NCI-H2171 (cell line): ENCODE measurements at regions not wholly inside any gene's neighbourhood (a gene's known extent, or its start where the extent isn't known, plus 50 kb on each side); places are given as distances from the start of the nearest gene placed in this dataset.

ENCODE experiments used
- DNase-seq: peaks from one replicate; lab custom pipeline; 2025; lab: John Stamatoyannopoulos, UW

- no peak for DNase-seq
These were observed 516.8 kb downstream of the CFAP47 start for GRCh38 chrX:36436361-36436760.

GRCh38 chrX:36443007-36443406, 523.5 kb downstream of the CFAP47 start:
- DNase-seq, result no peak

- DNase-seq, result no peak
These were observed 526.0 kb downstream of the CFAP47 start for GRCh38 chrX:36445566-36445965.

- DNase-seq, result no peak
These were observed 542.6 kb downstream of the CFAP47 start for GRCh38 chrX:36462142-36462541.

GRCh38 chrX:36480441-36480990, 527.6 kb upstream of the FAM47C start:
- DNase-seq, result no peak

- no peak for DNase-seq
These were observed 506.9 kb upstream of the FAM47C start for GRCh38 chrX:36501169-36501702.

- DNase-seq, result no peak
These were observed 503.5 kb upstream of the FAM47C start for GRCh38 chrX:36504625-36505024.

GRCh38 chrX:36508042-36508441, 500.1 kb upstream of the FAM47C start:
- DNase-seq, result no peak

GRCh38 chrX:36510736-36511135, 497.4 kb upstream of the FAM47C start:
- DNase-seq, result no peak

GRCh38 chrX:36528661-36529060, 479.5 kb upstream of the FAM47C start:
- DNase-seq, result no peak

- no peak for DNase-seq
These were observed 473.3 kb upstream of the FAM47C start for GRCh38 chrX:36534900-36535299.

GRCh38 chrX:36543499-36543898, 464.7 kb upstream of the FAM47C start:
- no peak for DNase-seq

GRCh38 chrX:36562986-36563385, 445.2 kb upstream of the FAM47C start:
- DNase-seq, result no peak

- no peak for DNase-seq
These were observed 439.2 kb upstream of the FAM47C start for GRCh38 chrX:36568946-36569345.

- no peak for DNase-seq
These were observed 434.4 kb upstream of the FAM47C start for GRCh38 chrX:36573720-36574119.

- DNase-seq, result no peak
These were observed 432.5 kb upstream of the FAM47C start for GRCh38 chrX:36575670-36576069.

- no peak for DNase-seq
These were observed 431.2 kb upstream of the FAM47C start for GRCh38 chrX:36577006-36577405.

- peak; percentile 31 for DNase-seq
These were observed 427.1 kb upstream of the FAM47C start for GRCh38 chrX:36581030-36581429.

GRCh38 chrX:36583674-36584073, 424.5 kb upstream of the FAM47C start:
- no peak for DNase-seq

- no peak for DNase-seq
These were observed 398.3 kb upstream of the FAM47C start for GRCh38 chrX:36609616-36610585.

- DNase-seq, result no peak
These were observed 381.3 kb upstream of the FAM47C start for GRCh38 chrX:36626898-36627297.

GRCh38 chrX:36640232-36640631, 367.9 kb upstream of the FAM47C start:
- DNase-seq, result no peak

GRCh38 chrX:36642052-36642451, 366.1 kb upstream of the FAM47C start:
- no peak for DNase-seq
